Small intestine (tissue), 7 donors: ENCODE measurements at regions not wholly inside any gene's neighbourhood (a gene's known extent, or its start where the extent isn't known, plus 50 kb on each side); places are given as distances from the start of the nearest gene placed in this dataset.

Source experiments
- DNase-seq, 2 donors: peaks; one replicate each; pipeline versions ENCODE4 v3.0.0 to v3.0.0-alpha.2; 2013
- FAIRE-seq: peaks from 2 replicates; lab custom pipeline; 2012; peaks lifted over from hg19 to GRCh38; lab: Jason Lieb, UNC
- H3K27ac ChIP-seq, 3 donors: one replicate each; pipeline ENCODE4 v1.5.1; 2013; ENCODE audit warnings: low read length in 2 of 3, mild to moderate bottlenecking in 2 of 3, control low read depth in 1 of 3, inconsistent platforms in 1 of 3, low read depth in 1 of 3, moderate library complexity in 1 of 3
- H3K27me3 ChIP-seq, 3 donors: one replicate each; pipeline ENCODE4 v1.6.1; 2013; ENCODE audit warnings: low read length in 3 of 3, inconsistent platforms in 1 of 3; ENCODE audit not compliant: control insufficient read depth in 3 of 3, insufficient read depth in 3 of 3
- H3K36me3 ChIP-seq, 3 donors: one replicate each; pipeline ENCODE4 v1.6.1; 2013; ENCODE audit warnings: low read length in 3 of 3, inconsistent platforms in 1 of 3, low read depth in 1 of 3, mild to moderate bottlenecking in 1 of 3, moderate library complexity in 1 of 3; ENCODE audit not compliant: control insufficient read depth in 3 of 3, insufficient read depth in 2 of 3
- H3K4me1 ChIP-seq, 3 donors: one replicate each; pipeline ENCODE4 v1.6.1; 2013; ENCODE audit warnings: low read length in 2 of 3, inconsistent platforms in 1 of 3, low read depth in 1 of 3, mild to moderate bottlenecking in 1 of 3, moderate library complexity in 1 of 3; ENCODE audit not compliant: control insufficient read depth in 3 of 3, insufficient read depth in 2 of 3
- H3K4me3 ChIP-seq, 3 donors: one replicate each; pipeline ENCODE4 v1.5.1; 2013; ENCODE audit warnings: low read length in 3 of 3, control low read depth in 1 of 3, inconsistent platforms in 1 of 3, low read depth in 1 of 3, mild to moderate bottlenecking in 1 of 3, moderate library complexity in 1 of 3
- H3K9me3 ChIP-seq, 2 donors: one replicate each; pipeline ENCODE4 v1.6.1; 2013; ENCODE audit warnings: low read depth in 1 of 2, low read length in 1 of 2; ENCODE audit not compliant: control insufficient read depth in 2 of 2, insufficient read depth in 1 of 2
- WGBS, 3 donors: extraction: QIAGEN DNeasy Blood & Tissue Kit; methylation state at CpG; one replicate each; pipeline ENCODE4 v1.1.7; 2013; 5-methylcytosine and 5-hydroxymethylcytosine counted together
- donor health status: healthy with polysubstance abuse.
- donor health status: control.
- donor health status: control.
- donor health status: Bipolar disorder and iron deficiency.
- donor health status: healthy.

DNA sequence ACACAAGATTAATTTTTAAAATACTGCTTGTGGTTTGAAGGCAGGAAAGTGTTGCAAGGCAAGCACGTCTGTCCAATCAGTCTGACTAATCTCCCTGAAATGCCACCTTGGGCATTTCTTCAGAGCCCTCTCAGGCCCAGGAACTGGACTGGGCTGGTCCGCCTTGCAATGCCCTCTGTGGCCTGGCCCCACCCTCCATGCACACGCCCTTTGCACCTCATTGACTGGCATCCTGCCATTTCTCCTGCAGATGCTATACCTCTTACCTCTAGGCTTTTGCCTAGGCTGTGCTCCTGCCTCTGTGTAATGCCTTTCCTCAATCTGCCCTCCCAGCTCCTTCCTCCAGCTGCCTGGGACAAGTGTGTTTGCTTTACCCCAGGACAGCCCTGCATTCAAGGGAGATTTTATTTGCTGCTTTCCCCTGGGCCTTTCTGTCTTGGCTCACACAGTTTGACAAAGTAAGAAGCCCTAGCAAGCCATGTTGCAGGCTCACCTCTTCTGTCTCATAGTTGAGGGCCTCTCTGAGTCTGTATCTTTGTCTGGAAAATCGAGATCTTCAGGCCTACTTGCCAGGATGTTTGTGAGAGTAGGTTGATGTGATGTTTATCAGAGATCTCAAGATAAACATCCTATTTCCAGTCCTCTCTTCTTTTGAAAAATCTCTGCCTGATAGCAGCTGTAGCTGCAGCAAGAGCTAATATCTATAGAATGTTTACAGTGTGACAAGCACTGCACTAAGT, 149.2 kb upstream of the JUN start:
- WGBS, 3 donors: 5 to 44% (median 21%) methylated on average over 4 of the region's 4 CpGs
- peaks cover 7 to 51% (median 11%) of the 10 kb centered on the region in 3 donors for H3K4me1 ChIP-seq
- DNase-seq: peak; percentile 90 to 98
- no peaks in the 10 kb centered on the region for H3K9me3 ChIP-seq
- no peak for FAIRE-seq
- peak overlapping the region; percentile 47 to 94 (median 88) for H3K27ac ChIP-seq
- no peaks in the 10 kb centered on the region for H3K36me3 ChIP-seq
- H3K4me3 ChIP-seq: no peak overlapping the region
- H3K27me3 ChIP-seq: no peaks in the 10 kb centered on the region

DNA sequence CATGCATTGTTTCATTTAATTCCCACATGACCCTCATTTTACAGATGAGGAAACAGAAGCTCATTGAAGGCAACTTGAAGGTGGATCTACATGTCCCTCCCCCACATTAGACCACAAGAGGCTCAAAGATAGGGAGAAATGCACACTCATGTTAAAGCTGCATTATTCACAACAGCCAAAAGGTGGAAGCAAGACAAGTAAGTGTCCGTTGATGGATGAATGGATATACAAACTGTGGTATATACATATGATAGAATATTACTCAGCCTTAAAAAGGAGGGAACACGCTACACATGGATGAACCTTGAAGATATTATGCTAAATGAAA, 149.7 kb upstream of the JUN start:
- WGBS, 3 donors: 90 to 99% (median 94%) methylated on average over 2 of the region's 2 CpGs
- Histone ChIP-seq H3K9me3 (no peaks in the 10 kb centered on the region), H3K4me1 (peaks cover 7 to 46% (median 11%) of the 10 kb centered on the region in 3 donors), H3K36me3 (no peaks in the 10 kb centered on the region), H3K4me3 (no peak overlapping the region), H3K27me3 (no peaks in the 10 kb centered on the region), H3K27ac (peak overlapping the region; percentile 47 to 94 (median 88))
- no peak for DNase-seq
- no peak for FAIRE-seq

DNA sequence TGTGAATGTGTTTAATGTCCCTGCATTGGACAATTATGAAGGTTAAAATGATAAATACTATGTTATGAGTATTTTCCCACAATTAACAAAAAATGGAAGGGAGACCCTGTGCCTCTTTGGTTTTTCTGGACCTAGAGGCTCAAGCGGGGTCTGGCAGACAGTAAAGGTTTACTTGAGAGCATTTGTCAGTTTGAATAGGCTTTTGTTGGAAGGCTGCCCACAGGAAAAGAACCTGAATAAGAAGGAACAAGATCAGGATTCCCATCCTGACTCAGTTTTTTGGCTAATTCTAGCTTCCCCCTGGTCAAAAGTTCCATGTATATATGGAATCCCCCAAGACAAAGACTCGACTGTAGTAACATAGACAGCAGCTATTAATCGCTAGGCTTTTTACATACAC, 150.9 kb upstream of the JUN start:
- no peaks in the 10 kb centered on the region for H3K36me3 ChIP-seq
- H3K4me3 ChIP-seq: no peak overlapping the region
- WGBS, 3 donors: 83 to 93% (median 92%) methylated on average over 3 of the region's 3 CpGs
- H3K9me3 ChIP-seq: no peaks in the 10 kb centered on the region
- DNase-seq (no peak), FAIRE-seq (no peak)
- peaks cover 5 to 34% (median 6%) of the 10 kb centered on the region in 3 donors for H3K4me1 ChIP-seq
- H3K27me3 ChIP-seq: no peaks in the 10 kb centered on the region
- no peak overlapping the region for H3K27ac ChIP-seq

DNA sequence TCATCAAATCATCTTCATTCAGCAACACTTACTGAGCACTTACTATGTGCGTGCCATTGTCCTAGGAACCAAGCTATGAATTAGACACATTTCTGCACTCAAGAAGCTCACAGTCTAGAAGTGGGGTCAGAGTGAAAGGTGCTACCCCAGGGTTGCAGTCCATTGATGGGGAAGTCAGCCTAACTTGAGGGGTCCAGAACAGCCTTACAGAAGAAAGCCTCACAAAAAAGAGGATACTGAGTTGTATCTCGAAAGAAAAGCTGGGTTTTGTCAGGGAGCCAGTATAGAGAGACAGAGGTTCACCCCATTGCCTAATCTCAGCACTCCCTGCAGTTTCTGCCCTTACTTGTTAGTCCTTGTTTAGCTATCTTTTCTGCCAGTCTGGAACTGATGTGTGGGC, 153.1 kb upstream of the JUN start:
- FAIRE-seq (no peak), DNase-seq (no peak)
- 96 to 98% (median 96%) methylated on average over 2 of the region's 2 CpGs for WGBS, 3 donors
- no peak overlapping the region for H3K27ac ChIP-seq
- H3K4me3 ChIP-seq: no peak overlapping the region
- H3K36me3 ChIP-seq: no peaks in the 10 kb centered on the region
- H3K27me3 ChIP-seq: no peaks in the 10 kb centered on the region
- no peaks in the 10 kb centered on the region for H3K9me3 ChIP-seq
- peaks cover 0 to 16% (median 0%) of the 10 kb centered on the region in 3 donors for H3K4me1 ChIP-seq

DNA sequence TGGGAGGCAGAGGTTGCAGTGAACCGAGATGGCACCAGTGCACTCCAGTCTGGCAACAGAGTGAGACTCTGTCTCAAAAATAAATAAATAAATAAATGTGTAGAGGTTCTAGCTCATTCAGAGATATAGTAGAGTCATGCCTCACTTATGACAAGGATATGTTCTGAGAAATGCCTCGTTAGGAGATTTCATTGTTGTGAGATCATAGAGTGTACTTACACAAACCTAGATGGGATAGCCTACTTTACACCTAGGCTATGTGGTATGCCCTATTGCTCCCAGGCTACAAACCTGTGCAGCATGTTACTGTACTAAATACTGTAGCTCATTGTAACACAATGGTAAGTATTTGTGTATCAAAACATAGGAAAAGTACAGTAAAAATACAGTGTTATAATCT, 155.3 kb upstream of the JUN start:
- no peak for DNase-seq
- Histone ChIP-seq H3K4me1 (peaks cover 0 to 10% (median 0%) of the 10 kb centered on the region in 3 donors), H3K27ac (no peak overlapping the region), H3K27me3 (no peaks in the 10 kb centered on the region), H3K36me3 (no peaks in the 10 kb centered on the region), H3K9me3 (no peaks in the 10 kb centered on the region), H3K4me3 (no peak overlapping the region)
- WGBS, 3 donors: 71 to 93% (median 86%) methylated on average over 2 of the region's 2 CpGs
- FAIRE-seq: no peak

DNA sequence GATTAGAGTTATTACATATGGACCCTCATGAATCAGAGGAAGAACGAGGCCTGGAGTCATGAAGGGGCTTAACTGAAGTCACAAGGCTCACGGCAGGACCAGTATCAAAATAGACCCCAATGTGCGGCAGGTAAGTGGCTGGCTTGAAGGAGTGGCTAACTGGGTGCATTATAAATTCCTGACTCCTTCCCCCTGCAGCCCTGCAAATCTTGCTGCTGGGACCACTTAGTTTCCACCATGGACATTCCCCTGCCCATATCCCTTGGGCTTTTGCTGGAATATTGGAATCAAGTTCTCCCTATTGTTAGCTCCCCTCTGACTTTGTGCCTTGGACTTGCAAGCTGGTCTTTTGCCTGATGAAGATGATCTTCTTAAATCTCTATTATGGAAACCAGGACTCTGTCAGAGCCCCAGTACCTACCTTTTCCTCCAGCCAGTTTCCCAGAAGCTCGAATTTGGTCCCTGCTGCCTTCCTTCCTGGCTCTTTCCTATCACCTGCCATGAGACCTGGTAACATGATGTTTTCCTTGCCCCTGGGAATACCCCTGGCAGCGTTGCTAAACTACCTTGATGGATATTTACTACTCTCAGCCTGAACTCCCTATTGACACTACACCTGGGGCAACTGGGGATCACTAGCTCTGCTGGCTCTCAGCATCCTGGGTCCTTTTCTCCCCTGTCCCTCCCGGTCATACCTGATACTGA, 156.0 kb upstream of the JUN start:
- H3K36me3 ChIP-seq: no peaks in the 10 kb centered on the region
- DNase-seq: no peak
- H3K9me3 ChIP-seq: no peaks in the 10 kb centered on the region
- no peak overlapping the region for H3K4me3 ChIP-seq
- H3K27ac ChIP-seq: no peak overlapping the region
- no peak for FAIRE-seq
- peaks cover 0 to 10% (median 0%) of the 10 kb centered on the region in 3 donors for H3K4me1 ChIP-seq
- H3K27me3 ChIP-seq: no peaks in the 10 kb centered on the region
- 85 to 92% (median 86%) methylated on average over 6 of the region's 6 CpGs for WGBS, 3 donors

DNA sequence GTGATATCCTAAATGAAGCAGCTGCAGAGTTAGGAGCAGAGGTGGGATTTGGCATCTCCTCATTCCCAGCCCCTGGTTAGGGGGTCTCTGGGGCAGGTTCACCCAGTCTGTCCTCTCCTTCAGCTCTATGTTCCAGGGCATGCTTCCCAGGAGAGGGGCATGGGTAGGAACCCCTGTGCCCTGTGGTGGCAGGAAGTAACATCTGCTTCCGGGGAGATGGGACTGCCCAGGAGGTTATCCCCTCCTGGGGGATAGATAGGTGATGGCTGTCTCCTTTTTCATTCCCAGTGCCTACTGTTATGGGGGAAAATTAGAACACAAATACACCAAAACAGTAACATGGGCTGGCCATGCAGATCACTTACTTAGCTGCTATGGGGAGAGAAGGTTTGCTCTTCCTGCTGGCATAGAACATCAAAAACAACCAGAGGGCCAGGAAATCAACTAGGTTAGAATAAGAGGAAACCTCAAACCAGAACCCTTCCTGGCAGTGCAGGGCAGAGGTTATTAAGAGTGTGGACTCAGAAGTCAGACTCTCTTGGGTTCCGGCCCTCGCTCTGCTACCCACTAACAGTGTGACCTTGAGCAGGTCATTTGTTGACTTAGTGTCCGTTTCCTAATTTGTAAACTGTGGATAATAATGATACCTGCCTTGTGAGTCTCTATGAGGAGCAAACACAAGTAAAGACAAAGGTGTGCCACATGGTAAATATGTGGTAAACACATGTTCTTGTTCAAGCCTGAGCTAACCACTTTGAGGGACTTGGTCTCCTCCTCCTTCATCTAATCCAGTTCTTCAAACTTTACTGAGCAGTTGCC, 157.8 kb upstream of the JUN start:
- DNase-seq (peak in 1 of 2 donors; percentile 55), FAIRE-seq (no peak)
- H3K27me3 ChIP-seq: no peaks in the 10 kb centered on the region
- WGBS, 3 donors: 61 to 69% (median 67%) methylated on average over 4 of the region's 4 CpGs
- no peaks in the 10 kb centered on the region for H3K9me3 ChIP-seq
- H3K36me3 ChIP-seq: no peaks in the 10 kb centered on the region
- peaks cover 0 to 10% (median 0%) of the 10 kb centered on the region in 3 donors for H3K4me1 ChIP-seq
- peak overlapping the region in 2 of 3 donors; percentile 45 to 72 for H3K27ac ChIP-seq
- H3K4me3 ChIP-seq: no peak overlapping the region

DNA sequence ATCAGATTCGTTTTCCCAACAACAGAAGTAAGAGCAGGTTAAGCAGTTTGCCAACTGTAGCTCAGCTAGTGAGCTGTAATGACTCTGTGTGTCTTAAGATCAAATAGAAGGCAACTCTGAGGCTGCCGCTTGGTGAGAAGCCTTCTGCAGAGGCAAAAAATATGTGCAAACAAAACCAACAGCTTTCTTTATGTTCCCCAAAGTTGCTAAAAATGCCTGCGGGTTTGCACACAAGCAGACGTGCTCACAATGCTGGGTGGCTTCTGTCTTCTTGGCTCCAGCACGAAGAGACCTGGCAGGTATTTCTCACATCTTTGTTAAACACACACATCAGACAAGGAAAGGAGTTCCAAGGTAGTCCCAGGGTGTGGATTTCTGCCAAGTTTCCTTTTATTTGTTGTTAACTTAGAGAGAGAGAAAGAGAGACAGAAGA, 158.9 kb upstream of the JUN start:
- FAIRE-seq (no peak), DNase-seq (peak in 1 of 2 donors; percentile 57)
- Histone ChIP-seq H3K4me3 (no peak overlapping the region), H3K36me3 (no peaks in the 10 kb centered on the region), H3K9me3 (no peaks in the 10 kb centered on the region), H3K4me1 (peaks cover 0 to 10% (median 0%) of the 10 kb centered on the region in 3 donors), H3K27ac (peak overlapping the region; percentile 22 to 63 (median 28)), H3K27me3 (no peaks in the 10 kb centered on the region)
- 9 to 51% (median 20%) methylated on average over 5 of the region's 5 CpGs for WGBS, 3 donors
